ENCODE measurements at regions not wholly inside any gene's neighbourhood (a gene's known extent, or its start where the extent isn't known, plus 50 kb on each side); places are given as distances from the start of the nearest gene placed in this dataset.

GRCh38 chr6:73951183-73951582 is 255.2 kb downstream of the CD109 start:
- peaks cover 7% of the 10 kb centered on the region for H3K36me3 Mint-ChIP-seq (ENCODE audit: low read depth)
- peaks cover 11% of the 10 kb centered on the region for H3K4me1 Mint-ChIP-seq (ENCODE audit: low read depth)
- H3K27me3 Mint-ChIP-seq (ENCODE audit: low read depth), result no peaks in the 10 kb centered on the region
- H3K9me3 Mint-ChIP-seq (ENCODE audit: low read depth), result peaks cover 11% of the 10 kb centered on the region
- no peak overlapping the region for H3K4me3 Mint-ChIP-seq (ENCODE audit: unreplicated experiment)
- no peak for DNase-seq (ENCODE audit: low spot score)
- H3K27ac Mint-ChIP-seq (ENCODE audit: unreplicated experiment), result peak overlapping the region; percentile 27
- TF ChIP-seq CTCF (IDR thresholded peaks at IDR 0.05), result no peak

GRCh38 chr6:73943930-73944652 is 248.1 kb downstream of the CD109 start:
- H3K27me3 Mint-ChIP-seq (ENCODE audit: low read depth), result no peaks in the 10 kb centered on the region
- H3K27ac Mint-ChIP-seq (ENCODE audit: unreplicated experiment), result peak overlapping the region; percentile 67
- H3K4me3 Mint-ChIP-seq (ENCODE audit: unreplicated experiment), result no peak overlapping the region
- H3K4me1 Mint-ChIP-seq (ENCODE audit: low read depth), result peaks cover 18% of the 10 kb centered on the region
- peaks cover 7% of the 10 kb centered on the region for H3K36me3 Mint-ChIP-seq (ENCODE audit: low read depth)
- DNase-seq (ENCODE audit: low spot score), result no peak
- peak; percentile 24 for TF ChIP-seq CTCF (IDR thresholded peaks at IDR 0.05)
- H3K9me3 Mint-ChIP-seq (ENCODE audit: low read depth), result peaks cover 12% of the 10 kb centered on the region

DNA sequence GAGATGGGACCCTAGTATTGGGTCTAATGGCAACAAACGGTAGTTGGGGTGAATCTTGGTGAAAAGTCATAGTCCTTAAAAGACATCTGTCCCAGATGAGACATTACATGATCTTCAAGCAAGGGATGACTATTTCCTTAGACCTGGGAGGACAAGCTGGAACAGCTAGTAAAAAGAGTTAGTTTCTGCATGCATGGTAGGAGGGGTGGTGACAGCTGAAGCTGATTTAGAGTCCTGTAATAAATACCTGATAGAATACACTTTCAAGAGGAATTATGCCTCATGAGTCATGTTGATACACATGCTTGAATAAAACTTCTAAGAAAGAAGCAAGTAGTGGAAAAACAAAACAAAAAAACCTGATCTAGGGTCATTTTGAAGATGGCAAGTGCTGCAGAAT is 247.4 kb downstream of the CD109 start:
- Mint-ChIP-seq H3K4me3 (ENCODE audit: unreplicated experiment) (no peak overlapping the region), H3K36me3 (ENCODE audit: low read depth) (peaks cover 6% of the 10 kb centered on the region), H3K4me1 (ENCODE audit: low read depth) (peaks cover 18% of the 10 kb centered on the region), H3K27ac (ENCODE audit: unreplicated experiment) (no peak overlapping the region), H3K27me3 (ENCODE audit: low read depth) (no peaks in the 10 kb centered on the region), H3K9me3 (ENCODE audit: low read depth) (peaks cover 15% of the 10 kb centered on the region)
- no peak for DNase-seq (ENCODE audit: low spot score)
- TF ChIP-seq CTCF (IDR thresholded peaks at IDR 0.05), result no peak

GRCh38 chr6:73942592-73943186 is 246.7 kb downstream of the CD109 start:
- no peak for TF ChIP-seq CTCF (IDR thresholded peaks at IDR 0.05)
- Mint-ChIP-seq H3K27ac (ENCODE audit: unreplicated experiment) (no peak overlapping the region), H3K36me3 (ENCODE audit: low read depth) (peaks cover 4% of the 10 kb centered on the region), H3K4me3 (ENCODE audit: unreplicated experiment) (no peak overlapping the region), H3K9me3 (ENCODE audit: low read depth) (peaks cover 14% of the 10 kb centered on the region), H3K4me1 (ENCODE audit: low read depth) (peaks cover 18% of the 10 kb centered on the region), H3K27me3 (ENCODE audit: low read depth) (no peaks in the 10 kb centered on the region)
- no peak for DNase-seq (ENCODE audit: low spot score)

DNA sequence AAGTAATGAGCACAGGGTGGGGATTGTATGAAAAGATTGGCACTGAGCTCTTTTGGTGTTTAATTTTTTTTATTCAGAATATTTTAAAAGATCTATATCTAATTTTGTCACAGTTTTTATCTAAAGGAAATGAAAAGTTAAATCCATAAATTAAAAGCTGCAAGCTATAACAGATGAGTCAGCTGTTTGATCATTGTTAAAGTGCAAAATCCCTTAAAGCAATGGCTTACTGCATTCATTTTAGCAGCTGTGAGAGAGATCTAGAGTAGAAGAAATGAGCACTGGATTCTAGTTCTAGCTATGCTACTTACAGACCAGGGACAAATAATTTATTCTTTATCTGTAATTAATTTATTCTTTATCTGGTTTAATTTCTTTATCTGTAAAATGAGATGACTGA is 245.9 kb downstream of the CD109 start:
- H3K4me1 Mint-ChIP-seq (ENCODE audit: low read depth), result peaks cover 18% of the 10 kb centered on the region
- H3K27me3 Mint-ChIP-seq (ENCODE audit: low read depth), result no peaks in the 10 kb centered on the region

More for the DNA sequence above, 245.9 kb downstream of the CD109 start:
- TF ChIP-seq CTCF (IDR thresholded peaks at IDR 0.05), result no peak
- Mint-ChIP-seq H3K36me3 (ENCODE audit: low read depth) (no peaks in the 10 kb centered on the region), H3K27ac (ENCODE audit: unreplicated experiment) (no peak overlapping the region), H3K9me3 (ENCODE audit: low read depth) (peaks cover 8% of the 10 kb centered on the region), H3K4me3 (ENCODE audit: unreplicated experiment) (no peak overlapping the region)
- DNase-seq (ENCODE audit: low spot score), result no peak

All from chondrocyte (in vitro differentiated cells).